ENCODE measurements at regions not wholly inside any gene's neighbourhood (a gene's known extent, or its start where the extent isn't known, plus 50 kb on each side); places are given as distances from the start of the nearest gene placed in this dataset.
A peak's percentile ranks its signal among the peaks of the same experiment; 100 is the strongest.
"Not testable (repeated sequence)": the region's sequence is repeated elsewhere in the genome, so short reads cannot be mapped to it uniquely, and the experiment has no call there.

DNA sequence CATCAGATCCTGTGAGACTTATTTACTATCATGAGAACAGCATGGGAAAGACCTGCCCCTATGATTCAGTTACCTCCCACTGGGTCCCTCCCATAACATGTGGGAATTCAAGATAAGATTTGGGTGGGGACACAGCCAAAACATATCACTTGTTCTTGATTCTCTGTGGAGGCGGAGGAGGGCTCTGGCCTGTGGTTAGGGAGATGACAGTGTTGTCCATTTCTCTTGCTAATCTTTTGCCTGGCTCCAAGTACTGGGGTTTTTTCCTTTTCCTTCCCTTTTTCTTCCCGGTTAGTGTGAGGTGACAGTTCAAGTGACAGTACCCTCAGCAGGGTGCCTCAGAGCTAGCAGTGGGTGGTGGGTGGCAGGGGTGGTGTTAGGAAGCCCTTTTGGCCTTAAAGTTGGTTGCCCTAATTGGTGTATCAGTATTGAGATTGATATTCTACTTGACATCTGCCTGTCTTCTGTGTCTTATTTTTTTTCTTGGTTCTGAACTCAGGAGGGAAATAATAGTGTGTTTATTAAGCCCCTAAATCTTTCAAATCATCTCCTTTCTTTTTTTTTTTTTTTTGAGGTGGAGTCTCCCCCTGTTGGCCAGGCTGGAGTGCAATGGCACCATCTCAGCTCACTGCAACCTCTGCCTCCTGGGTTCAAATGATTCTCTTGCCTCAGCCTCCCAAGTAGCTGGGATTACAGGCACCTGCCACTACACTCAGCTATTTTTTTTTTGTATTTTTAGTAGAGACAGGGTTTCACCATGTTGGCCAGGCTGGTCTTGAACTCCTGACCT lies 192.0 kb downstream of the ASB1 start:
- not testable (repeated sequence) for H3K27ac Mint-ChIP-seq (ENCODE audit: unreplicated experiment); H3K36me3 Mint-ChIP-seq (ENCODE audit: low read depth, unreplicated experiment); H3K27me3 Mint-ChIP-seq (ENCODE audit: unreplicated experiment); H3K4me1 Mint-ChIP-seq (ENCODE audit: unreplicated experiment); H3K4me3 Mint-ChIP-seq (ENCODE audit: unreplicated experiment); DNase-seq (ENCODE audit: low spot score); H3K9me3 Mint-ChIP-seq (ENCODE audit: unreplicated experiment)
- TF ChIP-seq, protein P1, sequence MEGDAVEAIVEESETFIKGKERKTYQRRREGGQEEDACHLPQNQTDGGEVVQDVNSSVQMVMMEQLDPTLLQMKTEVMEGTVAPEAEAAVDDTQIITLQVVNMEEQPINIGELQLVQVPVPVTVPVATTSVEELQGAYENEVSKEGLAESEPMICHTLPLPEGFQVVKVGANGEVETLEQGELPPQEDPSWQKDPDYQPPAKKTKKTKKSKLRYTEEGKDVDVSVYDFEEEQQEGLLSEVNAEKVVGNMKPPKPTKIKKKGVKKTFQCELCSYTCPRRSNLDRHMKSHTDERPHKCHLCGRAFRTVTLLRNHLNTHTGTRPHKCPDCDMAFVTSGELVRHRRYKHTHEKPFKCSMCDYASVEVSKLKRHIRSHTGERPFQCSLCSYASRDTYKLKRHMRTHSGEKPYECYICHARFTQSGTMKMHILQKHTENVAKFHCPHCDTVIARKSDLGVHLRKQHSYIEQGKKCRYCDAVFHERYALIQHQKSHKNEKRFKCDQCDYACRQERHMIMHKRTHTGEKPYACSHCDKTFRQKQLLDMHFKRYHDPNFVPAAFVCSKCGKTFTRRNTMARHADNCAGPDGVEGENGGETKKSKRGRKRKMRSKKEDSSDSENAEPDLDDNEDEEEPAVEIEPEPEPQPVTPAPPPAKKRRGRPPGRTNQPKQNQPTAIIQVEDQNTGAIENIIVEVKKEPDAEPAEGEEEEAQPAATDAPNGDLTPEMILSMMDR (IDR thresholded peaks at IDR 0.05; ENCODE audit: unreplicated experiment), result peak; percentile 5

- Mint-ChIP-seq H3K4me1 (ENCODE audit: unreplicated experiment) (no peaks in the 10 kb centered on the region), H3K27ac (ENCODE audit: unreplicated experiment) (no peak overlapping the region), H3K9me3 (ENCODE audit: unreplicated experiment) (no peaks in the 10 kb centered on the region), H3K36me3 (ENCODE audit: low read depth, unreplicated experiment) (no peaks in the 10 kb centered on the region), H3K4me3 (ENCODE audit: unreplicated experiment) (no peak overlapping the region), H3K27me3 (ENCODE audit: unreplicated experiment) (peaks cover 2% of the 10 kb centered on the region)
- DNase-seq (ENCODE audit: low spot score), result no peak
- TF ChIP-seq, protein P1 (IDR thresholded peaks at IDR 0.05; ENCODE audit: unreplicated experiment), result no peak
Observed at GRCh38 chr2:238627899-238628298, 201.2 kb downstream of the ASB1 start.

DNA sequence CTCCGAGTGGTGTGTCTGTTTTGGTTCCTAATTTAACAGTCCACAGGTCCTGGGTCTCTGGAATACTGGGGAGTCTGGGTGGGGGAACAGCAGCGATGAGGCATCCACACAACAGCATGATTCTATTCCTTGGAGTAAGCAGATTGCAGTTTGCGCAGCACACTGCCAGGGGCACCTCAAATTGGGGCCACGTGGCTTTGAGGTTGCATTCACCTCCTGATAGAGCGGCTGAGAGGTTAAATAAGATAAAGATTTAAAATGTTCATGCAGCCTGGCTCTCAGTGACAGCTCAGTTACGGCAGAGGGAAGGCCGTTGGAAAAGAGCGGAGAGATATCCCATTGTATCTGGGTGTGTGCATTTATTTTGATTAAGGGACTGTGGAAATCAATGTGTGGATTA lies 202.3 kb downstream of the ASB1 start:
- TF ChIP-seq, protein P1 (IDR thresholded peaks at IDR 0.05; ENCODE audit: unreplicated experiment), result no peak
- H3K27ac Mint-ChIP-seq (ENCODE audit: unreplicated experiment), result no peak overlapping the region
- H3K4me1 Mint-ChIP-seq (ENCODE audit: unreplicated experiment), result no peaks in the 10 kb centered on the region
- no peak overlapping the region for H3K4me3 Mint-ChIP-seq (ENCODE audit: unreplicated experiment)
- DNase-seq (ENCODE audit: low spot score), result no peak
- no peaks in the 10 kb centered on the region for H3K27me3 Mint-ChIP-seq (ENCODE audit: unreplicated experiment)
- no peaks in the 10 kb centered on the region for H3K9me3 Mint-ChIP-seq (ENCODE audit: unreplicated experiment)
- H3K36me3 Mint-ChIP-seq (ENCODE audit: low read depth, unreplicated experiment), result no peaks in the 10 kb centered on the region

GRCh38 chr2:238631491-238632180 lies 204.9 kb downstream of the ASB1 start:
- Mint-ChIP-seq H3K36me3 (ENCODE audit: low read depth, unreplicated experiment) (no peaks in the 10 kb centered on the region), H3K27ac (ENCODE audit: unreplicated experiment) (no peak overlapping the region), H3K9me3 (ENCODE audit: unreplicated experiment) (no peaks in the 10 kb centered on the region), H3K4me3 (ENCODE audit: unreplicated experiment) (no peak overlapping the region), H3K4me1 (ENCODE audit: unreplicated experiment) (no peaks in the 10 kb centered on the region), H3K27me3 (ENCODE audit: unreplicated experiment) (peaks cover 2% of the 10 kb centered on the region)
- DNase-seq (ENCODE audit: low spot score), result no peak
- TF ChIP-seq, protein P1 (IDR thresholded peaks at IDR 0.05; ENCODE audit: unreplicated experiment), result no peak

All from endothelial cell (in vitro differentiated cells).